ENCODE measurements at regions not wholly inside any gene's neighbourhood (a gene's known extent, or its start where the extent isn't known, plus 50 kb on each side); places are given as distances from the start of the nearest gene placed in this dataset.

DNA sequence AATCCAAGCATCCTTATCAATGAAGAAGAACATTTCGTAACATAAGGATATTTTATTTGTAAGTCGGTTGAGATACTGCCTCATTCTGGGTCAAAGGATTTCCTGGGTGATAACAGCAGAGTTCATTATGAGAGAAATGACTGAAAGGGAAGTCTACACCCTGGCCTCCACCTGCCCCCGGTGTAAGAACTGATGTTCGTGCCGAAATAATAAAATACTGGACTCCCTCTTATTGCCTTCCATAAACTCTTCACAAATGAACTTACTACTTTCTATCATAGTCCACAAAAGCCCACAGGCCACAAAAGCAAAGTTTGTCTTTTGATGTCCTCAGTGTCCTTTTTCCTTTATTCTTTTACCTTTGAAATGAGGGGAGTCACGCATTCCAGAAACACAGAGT is 174.4 kb downstream of the SERPINI1 start:
- WGBS, 2 donors: 93 to 96% methylated on average over 6 of the region's 6 CpGs
- no peak for DNase-seq
- TF ChIP-seq, protein P1, sequence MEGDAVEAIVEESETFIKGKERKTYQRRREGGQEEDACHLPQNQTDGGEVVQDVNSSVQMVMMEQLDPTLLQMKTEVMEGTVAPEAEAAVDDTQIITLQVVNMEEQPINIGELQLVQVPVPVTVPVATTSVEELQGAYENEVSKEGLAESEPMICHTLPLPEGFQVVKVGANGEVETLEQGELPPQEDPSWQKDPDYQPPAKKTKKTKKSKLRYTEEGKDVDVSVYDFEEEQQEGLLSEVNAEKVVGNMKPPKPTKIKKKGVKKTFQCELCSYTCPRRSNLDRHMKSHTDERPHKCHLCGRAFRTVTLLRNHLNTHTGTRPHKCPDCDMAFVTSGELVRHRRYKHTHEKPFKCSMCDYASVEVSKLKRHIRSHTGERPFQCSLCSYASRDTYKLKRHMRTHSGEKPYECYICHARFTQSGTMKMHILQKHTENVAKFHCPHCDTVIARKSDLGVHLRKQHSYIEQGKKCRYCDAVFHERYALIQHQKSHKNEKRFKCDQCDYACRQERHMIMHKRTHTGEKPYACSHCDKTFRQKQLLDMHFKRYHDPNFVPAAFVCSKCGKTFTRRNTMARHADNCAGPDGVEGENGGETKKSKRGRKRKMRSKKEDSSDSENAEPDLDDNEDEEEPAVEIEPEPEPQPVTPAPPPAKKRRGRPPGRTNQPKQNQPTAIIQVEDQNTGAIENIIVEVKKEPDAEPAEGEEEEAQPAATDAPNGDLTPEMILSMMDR (IDR thresholded peaks at IDR 0.05): no peak
- TF ChIP-seq POLR2A (IDR thresholded peaks at IDR 0.05): no peak
- H3K27ac ChIP-seq: no peak overlapping the region
- H3K9me3 ChIP-seq: no peaks in the 10 kb centered on the region
- no peaks in the 10 kb centered on the region for H3K4me1 ChIP-seq
- intact Hi-C loops (cut with DNase I): no loop called here
- no peak overlapping the region for H3K4me3 ChIP-seq (replicated peaks in 1 of 3)
- H3K36me3 ChIP-seq: no peaks in the 10 kb centered on the region
- H3K27me3 ChIP-seq: no peaks in the 10 kb centered on the region

- DNase-seq: no peak
- intact Hi-C loops (cut with DNase I): no loop called here
- 82 to 93% methylated on average over 1 of the region's 1 CpG for WGBS, 2 donors
These were observed 174.0 kb downstream of the SERPINI1 start for GRCh38 chr3:167909504-167909896.

GRCh38 chr3:167908746-167909503 is 173.4 kb downstream of the SERPINI1 start:
- no peaks in the 10 kb centered on the region for H3K9me3 ChIP-seq
- intact Hi-C loops (cut with DNase I): no loop called here
- H3K4me1 ChIP-seq: peaks cover 0 to 5% of the 10 kb centered on the region in 2 donors
- no peak overlapping the region for H3K4me3 ChIP-seq (replicated peaks in 1 of 3)
- no peak for DNase-seq
- 63 to 72% methylated on average over 5 of the region's 5 CpGs for WGBS, 2 donors
- H3K27ac ChIP-seq: no peak overlapping the region
- H3K36me3 ChIP-seq: no peaks in the 10 kb centered on the region
- TF ChIP-seq, protein P1 (IDR thresholded peaks at IDR 0.05): no peak
- TF ChIP-seq POLR2A (IDR thresholded peaks at IDR 0.05): no peak
- no peaks in the 10 kb centered on the region for H3K27me3 ChIP-seq

More at GRCh38 chr3:167909504-167909896, 174.0 kb downstream of the SERPINI1 start:
- peaks cover 0 to 2% of the 10 kb centered on the region in 2 donors for H3K4me1 ChIP-seq
- no peaks in the 10 kb centered on the region for H3K9me3 ChIP-seq
- H3K27ac ChIP-seq: no peak overlapping the region
- no peak overlapping the region for H3K4me3 ChIP-seq (replicated peaks in 1 of 3)
- TF ChIP-seq, protein P1 (IDR thresholded peaks at IDR 0.05): no peak
- no peak for TF ChIP-seq POLR2A (IDR thresholded peaks at IDR 0.05)
- H3K27me3 ChIP-seq: no peaks in the 10 kb centered on the region
- H3K36me3 ChIP-seq: no peaks in the 10 kb centered on the region

- H3K36me3 ChIP-seq: no peaks in the 10 kb centered on the region
- no peak for TF ChIP-seq POLR2A (IDR thresholded peaks at IDR 0.05)
- TF ChIP-seq, protein P1 (IDR thresholded peaks at IDR 0.05): no peak
- intact Hi-C loops (cut with DNase I): no loop called here
- H3K27me3 ChIP-seq: no peaks in the 10 kb centered on the region
- 91 to 92% methylated on average over 4 of the region's 4 CpGs for WGBS, 2 donors
- no peak for DNase-seq
- H3K27ac ChIP-seq: no peak overlapping the region
- no peaks in the 10 kb centered on the region for H3K9me3 ChIP-seq
- H3K4me3 ChIP-seq (replicated peaks in 1 of 3): no peak overlapping the region
- H3K4me1 ChIP-seq: peaks cover 0 to 5% of the 10 kb centered on the region in 2 donors
These were observed 172.7 kb downstream of the SERPINI1 start for GRCh38 chr3:167908221-167908620.

DNA sequence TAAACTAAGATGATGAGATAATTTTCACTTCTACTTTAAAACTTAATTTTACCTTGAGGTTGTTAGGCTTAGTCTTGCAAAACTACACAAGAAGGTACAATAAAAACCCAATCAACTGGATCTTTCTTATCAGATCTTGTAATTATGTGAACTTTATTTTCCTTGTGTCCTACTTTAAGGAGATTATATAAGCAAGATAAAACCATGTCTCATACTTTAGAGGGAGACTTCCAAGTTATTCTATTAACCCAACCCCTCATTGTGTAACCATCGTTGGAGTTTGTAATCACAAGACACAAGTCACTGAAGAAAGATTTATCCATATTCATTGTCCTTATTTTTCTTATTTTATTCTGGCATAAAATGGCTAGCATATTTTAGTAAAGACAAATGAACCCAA is 165.6 kb downstream of the SERPINI1 start:
- TF ChIP-seq, protein P1 (IDR thresholded peaks at IDR 0.05): no peak
- no peak for TF ChIP-seq POLR2A (IDR thresholded peaks at IDR 0.05)
- H3K27ac ChIP-seq: no peak overlapping the region
- no peak for DNase-seq
- H3K27me3 ChIP-seq: no peaks in the 10 kb centered on the region
- H3K4me3 ChIP-seq (replicated peaks in 1 of 3): no peak overlapping the region
- no peaks in the 10 kb centered on the region for H3K36me3 ChIP-seq
- peaks cover 0 to 5% of the 10 kb centered on the region in 2 donors for H3K4me1 ChIP-seq
- intact Hi-C loops (cut with DNase I): no loop called here
- H3K9me3 ChIP-seq: no peaks in the 10 kb centered on the region
- WGBS, 2 donors: 21 to 37% methylated on average over 1 of the region's 1 CpG
